Esophagus muscularis mucosa (tissue), 3 donors: ENCODE measurements at regions not wholly inside any gene's neighbourhood (a gene's known extent, or its start where the extent isn't known, plus 50 kb on each side); places are given as distances from the start of the nearest gene placed in this dataset.

Source experiments
- POLR2A ChIP-seq: fragments of 450-650 bp; IDR thresholded peaks from one replicate; pipeline ENCODE4 v1.6.1; 2017; ENCODE audit warnings: antibody characterized with exemption, moderate library complexity, mild to moderate bottlenecking, low read depth
- TF ChIP-seq, protein P1 (sequence below), 3 experiments: fragments of 200-600 bp in 2 of 3; fragments of 450-650 bp in 1 of 3; sonication (generic) in 2 of 3; IDR thresholded peaks; one replicate each; pipeline ENCODE4 v1.5.1; 2017 to 2019; ENCODE audit warnings: antibody characterized with exemption in 3 of 3, mild to moderate bottlenecking in 2 of 3, moderate library complexity in 1 of 3

DNA sequence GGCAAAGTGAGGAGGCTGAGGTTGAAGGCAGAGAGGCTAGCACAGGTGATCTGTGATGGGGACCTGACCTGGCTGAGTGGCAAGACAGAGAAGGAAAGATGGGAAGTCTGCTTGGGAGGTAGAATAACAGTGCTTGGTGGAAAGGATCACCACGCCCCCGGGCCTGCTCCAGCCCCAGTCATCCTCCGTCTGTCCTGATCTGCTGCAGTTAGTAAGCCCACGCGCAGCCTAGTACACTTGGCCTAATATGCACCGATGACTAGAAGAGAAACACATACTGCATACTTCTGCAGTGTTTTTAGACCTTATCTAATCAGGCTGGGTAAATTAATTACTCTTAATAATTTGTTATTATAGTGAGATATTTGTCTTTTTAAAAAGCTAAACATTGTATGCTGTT, 103.7 kb upstream of the KLF3 start:
- TF ChIP-seq, protein P1, sequence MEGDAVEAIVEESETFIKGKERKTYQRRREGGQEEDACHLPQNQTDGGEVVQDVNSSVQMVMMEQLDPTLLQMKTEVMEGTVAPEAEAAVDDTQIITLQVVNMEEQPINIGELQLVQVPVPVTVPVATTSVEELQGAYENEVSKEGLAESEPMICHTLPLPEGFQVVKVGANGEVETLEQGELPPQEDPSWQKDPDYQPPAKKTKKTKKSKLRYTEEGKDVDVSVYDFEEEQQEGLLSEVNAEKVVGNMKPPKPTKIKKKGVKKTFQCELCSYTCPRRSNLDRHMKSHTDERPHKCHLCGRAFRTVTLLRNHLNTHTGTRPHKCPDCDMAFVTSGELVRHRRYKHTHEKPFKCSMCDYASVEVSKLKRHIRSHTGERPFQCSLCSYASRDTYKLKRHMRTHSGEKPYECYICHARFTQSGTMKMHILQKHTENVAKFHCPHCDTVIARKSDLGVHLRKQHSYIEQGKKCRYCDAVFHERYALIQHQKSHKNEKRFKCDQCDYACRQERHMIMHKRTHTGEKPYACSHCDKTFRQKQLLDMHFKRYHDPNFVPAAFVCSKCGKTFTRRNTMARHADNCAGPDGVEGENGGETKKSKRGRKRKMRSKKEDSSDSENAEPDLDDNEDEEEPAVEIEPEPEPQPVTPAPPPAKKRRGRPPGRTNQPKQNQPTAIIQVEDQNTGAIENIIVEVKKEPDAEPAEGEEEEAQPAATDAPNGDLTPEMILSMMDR (IDR thresholded peaks at IDR 0.05): no peak
- TF ChIP-seq POLR2A: no peak
